ENCODE measurements at regions not wholly inside any gene's neighbourhood (a gene's known extent, or its start where the extent isn't known, plus 50 kb on each side); places are given as distances from the start of the nearest gene placed in this dataset.

GRCh38 chr4:110878413-110878812 is 255.5 kb upstream of the PITX2 start:
- no peak overlapping the region for H3K27ac ChIP-seq
- H3K79me2 ChIP-seq (ENCODE audit: insufficient read depth, low read depth): no peaks in the 10 kb centered on the region
- no peaks in the 10 kb centered on the region for H4K20me1 ChIP-seq (ENCODE audit: insufficient read depth)
- no peaks in the 10 kb centered on the region for H3K36me3 ChIP-seq (ENCODE audit: insufficient read depth)
- H3K4me2 ChIP-seq: no peak overlapping the region
- H3K4me3 ChIP-seq (IDR thresholded peaks at IDR 0.05; ENCODE audit: insufficient read depth, low read depth, low read length): no peak overlapping the region
- H3K9ac ChIP-seq: no peak overlapping the region
- peaks cover 3% of the 10 kb centered on the region for H3K4me1 ChIP-seq (ENCODE audit: low read depth, poor library complexity, severe bottlenecking)
- H2AFZ ChIP-seq (ENCODE audit: low read depth): no peak overlapping the region
- no peak for TF ChIP-seq CTCF (conservative IDR thresholded peaks at IDR 0.05; ENCODE audit: low read depth, low read length)
- H3K27me3 ChIP-seq (ENCODE audit: insufficient read depth, low read depth): no peaks in the 10 kb centered on the region

GRCh38 chr4:110878956-110879355 is 256.1 kb upstream of the PITX2 start:
- Histone ChIP-seq H4K20me1 (ENCODE audit: insufficient read depth) (no peaks in the 10 kb centered on the region), H3K9ac (no peak overlapping the region), H3K79me2 (ENCODE audit: insufficient read depth, low read depth) (no peaks in the 10 kb centered on the region), H3K4me1 (ENCODE audit: low read depth, poor library complexity, severe bottlenecking) (peaks cover 3% of the 10 kb centered on the region), H3K36me3 (ENCODE audit: insufficient read depth) (no peaks in the 10 kb centered on the region), H3K4me3 (IDR thresholded peaks at IDR 0.05; ENCODE audit: insufficient read depth, low read depth, low read length) (no peak overlapping the region), H3K27me3 (ENCODE audit: insufficient read depth, low read depth) (no peaks in the 10 kb centered on the region), H3K27ac (no peak overlapping the region), H2AFZ (ENCODE audit: low read depth) (no peak overlapping the region), H3K4me2 (no peak overlapping the region)
- no peak for TF ChIP-seq CTCF (conservative IDR thresholded peaks at IDR 0.05; ENCODE audit: low read depth, low read length)

GRCh38 chr4:110886270-110886669 is 263.4 kb upstream of the PITX2 start:
- H2AFZ ChIP-seq (ENCODE audit: low read depth): no peak overlapping the region
- H3K4me1 ChIP-seq (ENCODE audit: low read depth, poor library complexity, severe bottlenecking): peaks cover 3% of the 10 kb centered on the region
- H3K27ac ChIP-seq: no peak overlapping the region
- no peaks in the 10 kb centered on the region for H3K36me3 ChIP-seq (ENCODE audit: insufficient read depth)
- no peak overlapping the region for H3K4me2 ChIP-seq
- H3K4me3 ChIP-seq (IDR thresholded peaks at IDR 0.05; ENCODE audit: insufficient read depth, low read depth, low read length): no peak overlapping the region
- no peaks in the 10 kb centered on the region for H4K20me1 ChIP-seq (ENCODE audit: insufficient read depth)
- H3K79me2 ChIP-seq (ENCODE audit: insufficient read depth, low read depth): no peaks in the 10 kb centered on the region
- no peak for TF ChIP-seq CTCF (conservative IDR thresholded peaks at IDR 0.05; ENCODE audit: low read depth, low read length)
- no peak overlapping the region for H3K9ac ChIP-seq
- H3K27me3 ChIP-seq (ENCODE audit: insufficient read depth, low read depth): no peaks in the 10 kb centered on the region

GRCh38 chr4:110886856-110887255 is 264.0 kb upstream of the PITX2 start:
- Histone ChIP-seq H2AFZ (ENCODE audit: low read depth) (no peak overlapping the region), H3K9ac (no peak overlapping the region), H3K27ac (no peak overlapping the region), H3K27me3 (ENCODE audit: insufficient read depth, low read depth) (no peaks in the 10 kb centered on the region), H3K79me2 (ENCODE audit: insufficient read depth, low read depth) (no peaks in the 10 kb centered on the region), H4K20me1 (ENCODE audit: insufficient read depth) (no peaks in the 10 kb centered on the region), H3K36me3 (ENCODE audit: insufficient read depth) (no peaks in the 10 kb centered on the region), H3K4me2 (no peak overlapping the region), H3K4me3 (IDR thresholded peaks at IDR 0.05; ENCODE audit: insufficient read depth, low read depth, low read length) (no peak overlapping the region), H3K4me1 (ENCODE audit: low read depth, poor library complexity, severe bottlenecking) (peaks cover under 1% of the 10 kb centered on the region)
- no peak for TF ChIP-seq CTCF (conservative IDR thresholded peaks at IDR 0.05; ENCODE audit: low read depth, low read length)
